Liver (tissue), 8 donors: ENCODE measurements at regions not wholly inside any gene's neighbourhood (a gene's known extent, or its start where the extent isn't known, plus 50 kb on each side); places are given as distances from the start of the nearest gene placed in this dataset.

ENCODE experiments used
- DNase-seq: peaks from one replicate; pipeline ENCODE4 v3.0.0-alpha.2; 2017; ENCODE audit warnings: low spot score
- H3K27ac ChIP-seq, 2 donors: one replicate each; pipeline ENCODE4 v1.7.0; 2013; ENCODE audit warnings: inconsistent platforms in 2 of 2, low read length in 2 of 2, control low read depth in 1 of 2, low read depth in 1 of 2, mild to moderate bottlenecking in 1 of 2
- H3K27me3 ChIP-seq, 4 donors: one replicate each; pipeline versions ENCODE4 v1.6.1 to v1.7.0; 2013; ENCODE audit warnings: low read length in 3 of 4, inconsistent platforms in 1 of 4, mild to moderate bottlenecking in 1 of 4, moderate library complexity in 1 of 4; ENCODE audit not compliant: control insufficient read depth in 4 of 4, insufficient read depth in 4 of 4
- H3K36me3 ChIP-seq, 4 donors: one replicate each; pipeline versions ENCODE4 v1.6.1 to v1.7.0; 2013; ENCODE audit warnings: low read length in 3 of 4, mild to moderate bottlenecking in 3 of 4, low read depth in 1 of 4, moderate library complexity in 1 of 4; ENCODE audit not compliant: control insufficient read depth in 4 of 4, insufficient read depth in 3 of 4
- H3K4me1 ChIP-seq, 4 donors: one replicate each; pipeline versions ENCODE4 v1.6.1 to v1.7.0; 2013; ENCODE audit warnings: low read length in 3 of 4, mild to moderate bottlenecking in 3 of 4, moderate library complexity in 1 of 4; ENCODE audit not compliant: control insufficient read depth in 4 of 4, insufficient read depth in 4 of 4
- H3K4me3 ChIP-seq, 3 donors: one replicate each; pipeline versions ENCODE4 v1.6.1 to v1.7.0; 2013; ENCODE audit warnings: low read length in 3 of 3, control low read depth in 1 of 3, low read depth in 1 of 3, mild to moderate bottlenecking in 1 of 3
- H3K9ac ChIP-seq, 2 donors: one replicate each; pipeline ENCODE4 v1.7.0; 2013; ENCODE audit warnings: low read length in 2 of 2, mild to moderate bottlenecking in 2 of 2, moderate library complexity in 2 of 2, control low read depth in 1 of 2, low read depth in 1 of 2
- H3K9me3 ChIP-seq, 4 donors: one replicate each; pipeline versions ENCODE4 v1.6.1 to v1.7.0; 2013; ENCODE audit warnings: low read length in 3 of 4; ENCODE audit not compliant: control insufficient read depth in 4 of 4
- ATF3 ChIP-seq: IDR thresholded peaks from 2 replicates; pipeline ENCODE4 v1.6.1; 2016; ENCODE audit warnings: antibody characterized with exemption
- CTCF ChIP-seq: fragments of 150-350 bp; IDR thresholded peaks from 2 replicates; pipeline ENCODE4 v1.5.1; 2017; ENCODE audit warnings: improper control_type of control experiment, low read depth, low read length; ENCODE audit not compliant: missing input control
- EGR1 ChIP-seq, 2 donors: IDR thresholded peaks; 2 replicates each; pipeline ENCODE4 v1.6.1; 2016 to 2018; ENCODE audit warnings: antibody characterized with exemption in 2 of 2, low read depth in 2 of 2
- FOXA1 ChIP-seq: IDR thresholded peaks from 2 replicates; pipeline ENCODE4 v1.6.1; 2016; ENCODE audit warnings: antibody characterized with exemption
- FOXA2 ChIP-seq: IDR thresholded peaks from 2 replicates; pipeline ENCODE4 v1.6.1; 2016; ENCODE audit warnings: antibody characterized with exemption
- HNF4A ChIP-seq, 2 donors: conservative IDR thresholded peaks; 2 replicates each; pipeline ENCODE4 v1.6.1; 2016; ENCODE audit warnings: antibody characterized with exemption in 2 of 2, mild to moderate bottlenecking in 2 of 2
- HNF4G ChIP-seq: IDR thresholded peaks from 2 replicates; pipeline ENCODE4 v1.6.1; 2016; ENCODE audit warnings: antibody characterized with exemption
- JUND ChIP-seq, 2 donors: IDR thresholded peaks; 2 replicates each; pipeline ENCODE4 v1.6.1; 2016; ENCODE audit warnings: antibody characterized with exemption in 2 of 2
- MAX ChIP-seq: IDR thresholded peaks from 2 replicates; pipeline ENCODE4 v1.6.1; 2016; ENCODE audit warnings: antibody characterized with exemption
- NR2F2 ChIP-seq: IDR thresholded peaks from 2 replicates; pipeline ENCODE4 v1.6.1; 2016; ENCODE audit warnings: antibody characterized with exemption
- RAD21 ChIP-seq, 2 donors: IDR thresholded peaks; 2 replicates each; pipeline ENCODE4 v1.6.1; 2016; ENCODE audit warnings: antibody characterized with exemption in 2 of 2, mild to moderate bottlenecking in 2 of 2
- REST ChIP-seq: IDR thresholded peaks from 2 replicates; pipeline ENCODE4 v1.6.1; 2016; ENCODE audit warnings: antibody characterized with exemption, mild to moderate bottlenecking
- RXRA ChIP-seq, 2 donors: IDR thresholded peaks; 2 replicates each; pipeline ENCODE4 v1.6.1; 2017 to 2018; ENCODE audit warnings: antibody characterized with exemption in 2 of 2, mild to moderate bottlenecking in 1 of 2
- SP1 ChIP-seq: IDR thresholded peaks from 2 replicates; pipeline ENCODE4 v1.6.1; 2018; ENCODE audit warnings: antibody characterized with exemption, mild to moderate bottlenecking
- TAF1 ChIP-seq: conservative IDR thresholded peaks from 2 replicates; pipeline ENCODE4 v1.6.1; 2016; ENCODE audit warnings: antibody characterized with exemption, mild to moderate bottlenecking
- YY1 ChIP-seq: IDR thresholded peaks from 2 replicates; pipeline ENCODE4 v1.6.1; 2016; ENCODE audit warnings: antibody characterized with exemption, mild to moderate bottlenecking
- ZBTB33 ChIP-seq: IDR thresholded peaks from 2 replicates; pipeline ENCODE4 v1.6.1; 2016; ENCODE audit warnings: antibody characterized with exemption
- WGBS: extraction: QIAGEN DNeasy Blood & Tissue Kit; methylation state at CpG from one replicate; pipeline ENCODE4 v1.1.7; 2013; 5-methylcytosine and 5-hydroxymethylcytosine counted together
- donor health status: healthy.
- donor health status: healthy.
- donor health status: healthy.
- donor health status: healthy.
- donor health status: healthy.

- H3K9ac ChIP-seq, result no peak overlapping the region
- no peaks in the 10 kb centered on the region for H3K27me3 ChIP-seq
- DNase-seq, result no peak
- no peak overlapping the region for H3K4me3 ChIP-seq
- no peak overlapping the region for H3K27ac ChIP-seq
- WGBS, result 74% methylated on average over 3 of the region's 3 CpGs
- peaks cover 0 to 50% (median 34%) of the 10 kb centered on the region in 4 donors for H3K4me1 ChIP-seq
- no peaks in the 10 kb centered on the region for H3K36me3 ChIP-seq
- peaks cover 0 to 2% (median 0%) of the 10 kb centered on the region in 4 donors for H3K9me3 ChIP-seq
- no peak for TF ChIP-seq NR2F2
- no peak for TF ChIP-seq HNF4G
- TF ChIP-seq MAX, result no peak
- no peak for TF ChIP-seq EGR1 (IDR thresholded peaks at IDR 0.05; ENCODE audit: low read depth in 2 of 2)
- no peak for TF ChIP-seq ZBTB33
- no peak for TF ChIP-seq FOXA2
- TF ChIP-seq SP1, result no peak
- TF ChIP-seq HNF4A (conservative IDR thresholded peaks at IDR 0.05), result no peak
- no peak for TF ChIP-seq REST
- TF ChIP-seq YY1, result no peak
- TF ChIP-seq ATF3, result no peak
- no peak for TF ChIP-seq CTCF
- TF ChIP-seq TAF1, result no peak
- TF ChIP-seq RAD21 (IDR thresholded peaks at IDR 0.05), result no peak
- TF ChIP-seq JUND (IDR thresholded peaks at IDR 0.05), result no peak
- TF ChIP-seq FOXA1, result no peak
These were observed 102.9 kb upstream of the APC start for GRCh38 chr5:112634796-112635195.

GRCh38 chr5:112635276-112635675, 102.4 kb upstream of the APC start:
- H3K27ac ChIP-seq, result no peak overlapping the region
- H3K36me3 ChIP-seq, result no peaks in the 10 kb centered on the region
- 89% methylated on average over 3 of the region's 3 CpGs for WGBS
- peaks cover 0 to 2% (median 0%) of the 10 kb centered on the region in 4 donors for H3K9me3 ChIP-seq
- H3K9ac ChIP-seq, result no peak overlapping the region
- peaks cover 0 to 50% (median 34%) of the 10 kb centered on the region in 4 donors for H3K4me1 ChIP-seq
- no peaks in the 10 kb centered on the region for H3K27me3 ChIP-seq
- no peak for DNase-seq
- no peak overlapping the region for H3K4me3 ChIP-seq
- TF ChIP-seq ATF3 (no peak), HNF4G (no peak), FOXA2 (no peak), CTCF (no peak), REST (no peak), RXRA (IDR thresholded peaks at IDR 0.05) (no peak), NR2F2 (no peak)
